Kidney epithelial cell (primary cell): ENCODE measurements at regions not wholly inside any gene's neighbourhood (a gene's known extent, or its start where the extent isn't known, plus 50 kb on each side); places are given as distances from the start of the nearest gene placed in this dataset.

Experiments
- DNase-seq: peaks from one replicate; pipeline ENCODE4 v3.0.0-alpha.2; 2010; ENCODE audit warnings: low read depth
- H3K27me3 ChIP-seq: 2 replicates; pipeline ENCODE4 v1.6.0; 2011; ENCODE audit warnings: low read length; ENCODE audit not compliant: control insufficient read depth, insufficient read depth
- H3K36me3 ChIP-seq: 2 replicates; pipeline ENCODE4 v1.5.1; 2011; ENCODE audit warnings: low read length; ENCODE audit not compliant: control insufficient read depth, insufficient read depth
- H3K4me3 ChIP-seq: 2 replicates; pipeline ENCODE4 v1.5.1; 2011; ENCODE audit warnings: low read depth, mild to moderate bottlenecking, control low read depth, low read length
- CTCF ChIP-seq: IDR thresholded peaks from 2 replicates; pipeline ENCODE4 v1.5.1; 2011; ENCODE audit warnings: mild to moderate bottlenecking, moderate library complexity, low read length, control low read depth, inconsistent platforms; ENCODE audit not compliant: insufficient read depth, poor library complexity, severe bottlenecking

DNA sequence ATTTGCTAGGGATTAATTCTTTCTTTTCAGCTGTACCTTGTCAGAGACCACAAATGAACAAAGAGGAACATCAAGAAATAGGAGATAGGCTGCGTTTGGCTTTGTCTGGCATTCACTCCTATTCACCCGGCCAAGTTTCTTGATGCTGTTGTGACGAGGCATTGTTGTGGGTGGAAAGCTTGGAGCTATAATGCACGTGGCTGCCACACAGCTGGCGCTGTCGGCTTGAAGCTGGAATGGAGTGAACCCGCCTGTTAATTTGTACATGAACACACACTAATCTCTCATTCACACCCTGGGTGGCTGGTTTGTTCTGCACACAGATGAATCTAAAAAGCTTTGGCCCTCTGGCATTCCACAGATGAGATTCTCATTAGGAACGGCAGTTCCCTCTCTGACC is 274.9 kb upstream of the GYPC start:
- Histone ChIP-seq H3K36me3 (no peaks in the 10 kb centered on the region), H3K27me3 (no peaks in the 10 kb centered on the region), H3K4me3 (no peak overlapping the region)
- no peak for DNase-seq
- no peak for TF ChIP-seq CTCF

DNA sequence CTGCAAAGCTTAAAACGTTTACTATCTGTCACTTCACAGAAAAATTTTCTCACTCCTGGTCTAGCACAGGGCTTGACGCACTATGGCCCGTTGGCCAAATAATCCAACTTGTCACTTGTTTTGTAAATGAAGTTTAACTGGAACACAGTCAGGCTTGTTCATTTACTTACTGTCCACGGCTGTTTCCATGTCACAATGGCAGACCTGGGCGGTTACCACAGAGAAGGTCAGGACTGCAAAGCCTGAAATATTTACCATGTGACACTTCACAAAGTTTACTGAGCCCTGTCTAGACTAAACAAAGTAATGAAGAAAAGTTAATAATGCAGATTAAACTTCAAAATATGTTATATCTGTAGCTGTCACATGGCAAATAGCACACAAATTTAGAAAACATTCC is 273.0 kb upstream of the GYPC start:
- no peak for DNase-seq
- TF ChIP-seq CTCF: no peak
- Histone ChIP-seq H3K4me3 (no peak overlapping the region), H3K27me3 (no peaks in the 10 kb centered on the region), H3K36me3 (no peaks in the 10 kb centered on the region)

DNA sequence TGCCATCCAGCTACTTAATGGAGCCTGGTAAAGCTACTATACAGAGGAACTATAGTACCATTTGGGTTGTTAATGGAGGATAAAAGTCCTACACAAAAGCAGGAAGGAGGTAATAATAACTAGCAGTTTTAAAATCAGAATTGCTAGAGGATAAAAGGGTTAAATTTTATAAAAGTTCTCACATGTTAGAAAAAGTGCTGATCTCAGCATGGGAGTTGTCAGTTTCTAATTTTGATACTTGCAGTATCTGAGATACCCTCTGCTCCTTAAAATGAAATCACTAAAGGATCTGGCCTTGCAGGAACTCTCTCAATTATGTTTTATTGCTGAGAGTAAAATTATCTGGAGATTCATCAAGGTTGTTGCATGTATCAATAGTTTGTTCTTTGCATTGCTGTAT is 272.2 kb upstream of the GYPC start:
- Histone ChIP-seq H3K36me3 (no peaks in the 10 kb centered on the region), H3K4me3 (no peak overlapping the region), H3K27me3 (no peaks in the 10 kb centered on the region)
- TF ChIP-seq CTCF: no peak
- DNase-seq: no peak

DNA sequence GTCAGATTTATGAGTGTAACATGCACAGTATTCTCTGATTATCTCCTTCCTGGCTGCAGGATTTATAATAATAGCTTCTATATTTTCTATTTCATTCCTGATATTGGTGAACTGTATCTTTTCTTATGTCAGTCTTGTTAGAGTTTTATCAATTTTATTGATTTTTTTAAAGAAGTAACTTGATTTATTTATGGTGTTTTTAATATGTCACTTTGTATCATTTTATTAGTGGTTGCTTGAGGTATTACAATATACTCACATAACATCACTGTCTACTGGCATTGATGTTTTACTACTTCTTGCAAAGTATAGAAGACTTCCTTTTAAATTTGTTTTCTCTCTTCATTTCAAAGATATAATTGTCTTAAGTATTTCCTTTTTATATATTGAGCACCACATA is 270.5 kb upstream of the GYPC start:
- Histone ChIP-seq H3K36me3 (no peaks in the 10 kb centered on the region), H3K27me3 (no peaks in the 10 kb centered on the region), H3K4me3 (no peak overlapping the region)
- TF ChIP-seq CTCF: no peak
- DNase-seq: no peak

DNA sequence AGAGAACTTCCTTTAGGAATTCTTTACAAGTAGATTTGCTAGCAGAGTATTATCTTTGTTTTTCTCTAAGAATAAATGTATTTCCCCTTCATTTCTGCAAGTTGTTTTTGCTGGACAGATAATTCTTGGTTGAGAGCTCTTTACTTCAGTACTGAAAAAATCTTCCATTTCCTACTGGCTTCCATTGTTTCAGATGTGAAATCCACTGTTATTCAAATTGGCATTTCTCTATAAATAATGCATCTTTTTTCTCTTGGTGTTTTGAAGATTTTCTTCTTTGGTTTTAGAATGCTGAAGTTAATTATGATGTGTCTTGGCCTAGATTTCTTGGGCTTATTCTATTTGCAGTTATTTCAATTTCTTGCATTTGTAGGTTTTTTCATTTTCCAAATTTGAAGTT is 270.0 kb upstream of the GYPC start:
- H3K4me3 ChIP-seq: no peak overlapping the region
- TF ChIP-seq CTCF: no peak
- no peak for DNase-seq
- H3K36me3 ChIP-seq: no peaks in the 10 kb centered on the region
- H3K27me3 ChIP-seq: no peaks in the 10 kb centered on the region

DNA sequence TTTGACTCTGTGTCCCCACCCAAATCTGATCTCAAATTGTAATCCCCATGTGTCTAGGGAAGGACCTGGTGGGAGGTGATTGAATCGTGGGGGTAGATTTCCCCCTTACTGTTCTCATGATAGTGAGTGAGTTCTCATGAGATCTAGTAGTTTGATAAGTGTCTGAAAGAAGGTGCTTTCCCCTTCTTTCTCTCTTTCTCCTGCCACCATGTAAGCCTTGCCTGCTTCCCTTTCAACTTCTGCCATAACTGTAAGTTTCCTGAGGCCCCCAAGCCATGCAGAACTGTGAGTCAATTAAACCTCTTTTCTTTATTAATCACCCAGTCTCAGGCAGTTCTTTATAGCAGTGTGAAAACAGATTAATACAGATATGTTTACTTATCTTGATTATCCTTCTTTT is 266.5 kb upstream of the GYPC start:
- Histone ChIP-seq H3K36me3 (no peaks in the 10 kb centered on the region), H3K4me3 (no peak overlapping the region), H3K27me3 (no peaks in the 10 kb centered on the region)
- DNase-seq: no peak
- TF ChIP-seq CTCF: no peak
